Activated CD8-positive, alpha-beta memory T cell treated with anti-CD3 and anti-CD28 coated beads, Interleukin-2, amount 50 U/mL, for 24 hours (primary cell): ENCODE measurements at regions not wholly inside any gene's neighbourhood (a gene's known extent, or its start where the extent isn't known, plus 50 kb on each side); places are given as distances from the start of the nearest gene placed in this dataset.

Source experiments
- DNase-seq: peaks from one replicate; pipeline ENCODE4 v3.0.0-alpha.2; 2020; ENCODE audit errors: extremely low read depth

DNA sequence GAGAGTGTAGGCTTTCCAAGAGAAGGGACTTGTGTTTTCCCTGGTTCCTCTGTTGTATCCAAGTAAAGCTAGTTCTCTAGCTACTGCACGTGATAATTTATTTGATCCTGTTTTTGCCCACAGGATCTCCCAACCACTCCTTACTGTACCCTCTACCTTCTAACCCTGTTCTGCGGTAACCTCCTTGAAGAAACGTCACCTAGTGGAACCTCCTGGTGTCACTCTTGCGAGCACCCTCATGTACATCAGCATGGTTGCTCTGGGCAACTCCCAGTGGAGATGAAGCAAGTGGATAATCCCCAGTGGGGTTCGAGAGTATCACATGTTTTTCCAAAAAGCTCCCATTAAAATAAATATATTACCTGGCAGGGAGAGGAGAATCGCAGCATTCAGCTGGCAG, 108.9 kb upstream of the CLMP start:
- DNase-seq = no peak

- DNase-seq = no peak
Measured at GRCh38 chr11:123302751-123303195, 107.7 kb upstream of the CLMP start.

DNA sequence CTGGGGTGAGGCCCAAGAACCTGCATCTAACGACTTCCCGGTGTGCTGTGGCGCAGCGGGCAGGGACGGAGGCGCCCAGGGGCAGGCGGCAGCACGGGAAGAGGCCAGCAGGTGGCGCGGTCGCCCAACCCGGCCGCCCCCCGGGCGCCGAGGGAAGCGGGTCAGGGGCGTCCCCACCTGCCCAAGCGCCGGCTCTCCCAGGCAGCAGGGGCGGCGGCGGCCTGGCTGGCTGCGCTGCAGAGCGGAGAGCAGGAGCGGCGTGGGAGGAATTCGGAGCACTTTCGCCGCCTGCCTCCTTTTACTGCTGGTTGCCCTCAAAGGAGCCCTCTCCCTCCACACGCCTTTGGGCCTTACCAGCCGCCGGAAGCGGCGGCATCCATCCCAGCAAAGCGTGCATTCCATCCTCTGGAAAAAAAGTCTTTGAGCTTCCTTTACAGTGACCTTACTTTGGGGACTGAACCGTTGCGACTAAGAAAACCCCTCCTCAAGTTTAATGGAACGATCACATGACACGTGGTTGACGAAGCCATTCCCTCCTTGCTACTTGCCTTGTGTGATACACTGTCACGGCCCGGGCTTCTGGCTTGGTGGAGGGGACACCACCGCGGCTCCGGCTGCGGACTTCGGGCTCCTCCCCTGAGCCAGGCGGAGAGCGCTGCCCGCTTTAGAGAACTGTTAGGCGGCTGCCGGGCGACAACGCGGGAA, 106.8 kb upstream of the CLMP start:
- DNase-seq = no peak

- no peak for DNase-seq
Measured at GRCh38 chr11:123301013-123301591, 106.1 kb upstream of the CLMP start.

- no peak for DNase-seq
Measured at GRCh38 chr11:123299721-123300120, 104.7 kb upstream of the CLMP start.

- no peak for DNase-seq
Measured at GRCh38 chr11:123298488-123299447, 103.7 kb upstream of the CLMP start.

GRCh38 chr11:123292647-123293046, 97.6 kb upstream of the CLMP start:
- DNase-seq = no peak

DNA sequence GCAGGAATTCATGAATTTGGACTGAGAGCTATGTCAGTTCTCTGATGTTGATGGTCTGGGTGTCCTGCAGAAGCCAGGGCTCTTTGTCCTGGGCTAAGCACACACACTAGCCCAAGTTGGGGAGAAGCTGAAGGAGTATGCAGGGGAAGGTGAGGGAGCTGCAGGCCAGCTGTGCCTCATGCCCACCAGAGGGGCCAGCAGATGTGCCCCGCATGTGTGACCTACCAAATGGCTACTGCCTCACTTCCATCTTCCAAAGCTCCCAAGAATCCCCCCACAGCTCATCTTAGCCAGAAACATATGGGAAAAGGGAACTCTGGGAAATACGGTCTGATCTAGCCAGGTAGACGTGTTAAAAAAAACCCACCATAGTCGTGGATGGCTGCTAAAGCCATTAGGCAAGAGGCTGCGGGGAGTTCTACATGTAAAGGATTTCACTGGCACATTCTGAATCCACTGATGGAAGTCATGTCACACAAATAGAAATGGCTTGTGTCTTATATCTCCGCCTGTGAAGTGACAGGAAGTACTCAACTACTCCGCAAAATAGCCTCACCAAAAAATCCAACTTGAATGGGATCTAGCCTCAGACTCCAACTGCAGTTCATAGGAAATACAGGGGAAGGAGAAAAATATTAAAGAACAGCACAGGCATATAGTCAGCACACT, 96.3 kb upstream of the CLMP start:
- DNase-seq = no peak

- DNase-seq = no peak
Measured at GRCh38 chr11:123286761-123287160, 91.7 kb upstream of the CLMP start.

GRCh38 chr11:123286255-123286654, 91.2 kb upstream of the CLMP start:
- no peak for DNase-seq

DNA sequence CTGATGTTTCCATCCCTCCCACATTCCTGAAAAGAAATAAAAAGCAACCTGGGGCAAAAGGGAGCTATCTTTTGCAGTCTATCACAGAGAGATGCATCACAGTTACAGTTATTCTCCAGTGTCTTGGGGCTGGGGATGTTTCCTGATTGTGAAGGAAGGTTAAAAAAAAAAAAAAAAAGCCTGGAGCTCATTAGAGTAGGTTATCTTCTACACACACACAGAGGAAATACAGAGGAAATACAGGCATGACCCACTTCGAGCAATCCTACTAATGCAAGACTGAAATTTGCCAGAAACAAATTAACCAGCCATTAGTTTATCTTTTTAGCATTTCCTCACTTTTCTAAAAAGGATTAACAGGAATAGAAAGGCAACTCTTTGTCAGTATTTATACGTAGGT, 89.4 kb upstream of the CLMP start:
- no peak for DNase-seq

DNA sequence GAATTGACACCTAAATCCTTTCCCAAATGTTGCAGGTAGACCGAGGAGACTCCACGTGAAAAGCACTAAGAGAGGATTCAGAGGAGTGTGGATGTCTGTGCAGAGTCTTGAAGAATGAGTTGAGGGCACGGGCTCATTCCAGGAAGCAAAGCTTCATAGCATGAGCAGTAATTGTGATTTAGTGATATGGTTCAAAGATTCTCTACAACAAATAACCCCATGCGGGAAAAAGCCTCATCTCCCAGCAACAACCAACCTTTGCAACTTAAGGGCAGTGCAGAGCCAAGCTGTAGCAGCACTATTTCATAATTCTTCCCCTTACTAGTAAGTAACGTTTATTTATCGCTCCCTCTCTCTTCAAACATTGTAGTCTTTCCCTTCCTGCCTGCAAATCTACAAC, 87.5 kb upstream of the CLMP start:
- DNase-seq = no peak

DNA sequence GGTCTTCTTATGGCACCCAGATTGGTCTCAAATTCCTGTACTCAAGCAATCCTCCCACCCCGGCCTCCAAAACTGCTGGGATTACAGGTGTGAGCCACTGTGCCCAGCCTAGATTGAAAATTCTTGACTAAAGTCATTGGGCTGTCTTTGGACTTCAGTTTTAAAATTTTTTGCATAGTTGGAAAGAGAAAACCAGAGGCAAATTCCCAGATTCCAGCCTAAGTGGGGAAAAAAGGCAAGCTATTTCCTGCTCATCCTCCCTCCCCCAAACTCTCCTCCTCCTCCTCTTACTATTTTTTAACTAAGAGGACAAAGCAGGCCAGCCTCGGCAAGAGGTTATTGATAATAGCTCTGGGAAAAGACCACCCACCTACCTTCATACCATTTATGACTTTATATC, 78.6 kb upstream of the CLMP start:
- DNase-seq = no peak

DNA sequence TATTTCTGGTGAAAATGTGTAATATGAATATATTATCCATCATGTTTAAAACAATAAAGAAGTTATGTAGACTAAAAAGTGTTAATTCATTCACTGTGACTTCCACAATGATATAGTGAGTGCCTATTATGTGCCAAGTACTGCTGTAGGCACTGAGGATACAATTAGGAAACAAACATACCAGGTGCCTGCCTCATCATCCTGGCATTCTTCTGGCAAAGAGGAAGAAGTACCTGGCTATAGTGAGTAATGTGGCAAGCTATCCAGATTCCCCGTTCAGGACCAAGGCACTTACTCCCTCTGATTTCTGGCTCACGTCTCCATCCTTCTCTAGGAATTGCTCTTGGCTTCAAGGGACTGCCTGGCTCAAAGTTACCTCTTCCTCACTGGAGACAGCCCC, 77.5 kb upstream of the CLMP start:
- DNase-seq = no peak

GRCh38 chr11:123268156-123268555, 73.1 kb upstream of the CLMP start:
- DNase-seq = no peak

- DNase-seq = no peak
Measured at GRCh38 chr11:123265951-123266350, 70.9 kb upstream of the CLMP start.

DNA sequence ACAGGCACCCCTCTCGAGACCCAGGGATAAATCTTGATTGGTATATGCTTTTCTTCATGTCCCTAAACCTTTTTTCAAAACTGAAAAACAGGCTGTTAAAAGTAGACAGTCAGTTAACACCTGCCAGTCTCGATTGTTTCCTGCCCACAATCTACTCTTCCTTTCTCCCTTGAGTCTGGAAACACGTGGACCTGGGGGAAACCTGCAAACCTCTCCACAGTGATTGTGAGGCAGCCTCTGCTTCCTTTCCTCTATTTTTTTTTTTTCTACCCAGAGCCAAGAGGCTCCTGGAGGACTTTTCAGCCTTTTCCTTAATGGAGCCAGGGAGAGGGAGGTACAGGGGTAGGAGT, 69.4 kb upstream of the CLMP start:
- no peak for DNase-seq

- DNase-seq = peak; percentile 25
Measured at GRCh38 chr11:123261345-123262106, 66.5 kb upstream of the CLMP start.

GRCh38 chr11:123260511-123261211, 65.6 kb upstream of the CLMP start:
- DNase-seq = no peak

DNA sequence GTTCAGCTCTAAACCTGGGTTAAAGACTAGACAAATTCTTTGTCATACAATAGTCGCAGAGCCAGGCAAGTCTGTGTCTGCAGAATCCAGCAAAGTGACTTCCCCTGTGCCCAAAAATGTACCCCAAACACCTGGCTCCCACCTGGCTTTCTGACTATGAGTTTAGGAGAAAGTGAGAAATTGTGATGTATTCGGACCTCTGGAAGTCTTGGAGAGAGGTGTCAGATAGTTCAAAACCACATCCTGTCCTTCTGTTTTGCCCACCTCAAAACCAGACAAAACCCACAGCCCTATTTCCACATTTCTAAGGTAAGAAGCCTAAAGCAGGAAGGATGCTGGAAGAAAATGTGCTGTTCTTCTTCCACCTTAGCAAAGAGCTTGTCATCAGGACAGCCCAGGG, 63.8 kb upstream of the CLMP start:
- no peak for DNase-seq

DNA sequence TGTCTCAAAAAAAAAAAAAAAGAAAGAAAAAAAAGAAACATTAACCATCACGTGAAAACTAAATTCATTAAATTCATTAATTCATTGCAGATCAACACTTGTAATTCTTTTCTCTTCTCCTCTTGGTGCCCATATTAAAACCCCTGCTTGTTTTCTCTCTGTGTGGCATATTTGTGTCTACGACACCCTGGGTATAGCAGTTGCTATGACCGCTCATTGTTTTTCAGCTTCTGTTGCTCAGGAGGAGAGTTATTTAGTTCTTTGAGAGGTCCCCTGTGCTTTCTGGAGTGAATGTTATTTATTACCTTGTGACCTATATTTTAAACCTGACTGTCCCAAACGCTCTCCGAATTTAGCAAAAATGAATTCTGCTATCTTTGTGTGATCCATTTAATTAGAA, 62.3 kb upstream of the CLMP start:
- no peak for DNase-seq
